Endothelial cell of umbilical vein (primary cell): ENCODE measurements at regions not wholly inside any gene's neighbourhood (a gene's known extent, or its start where the extent isn't known, plus 50 kb on each side); places are given as distances from the start of the nearest gene placed in this dataset.

ENCODE experiments used
- BruUV-seq: library from RNA; stranded (reverse); fragments of 400-500 nt; replicated peaks from 2 replicates; lab custom pipeline; 2021; lab: Mats Ljungman, UMichigan
- CTCF ChIA-PET: fragments of 300-600, 350-600 bp; sonication (Branson Sonifier 250); formaldehyde crosslinking; loops from one replicate; lab custom pipeline; 2021; ENCODE audit warnings: antibody characterized with exemption, inconsistent platforms; lab: Charles Lee
- POLR2A ChIA-PET: fragments of 300-600, 350-600 bp; sonication (Branson Sonifier 250); formaldehyde crosslinking; loops from one replicate; lab custom pipeline; 2021; ENCODE audit warnings: antibody characterized with exemption, inconsistent platforms; lab: Charles Lee
- DNase-seq: peaks from one replicate; pipeline ENCODE4 v3.0.0-alpha.2; 2011; ENCODE audit warnings: low read depth, low spot score
- FAIRE-seq: peaks from 2 replicates; lab custom pipeline; 2011; peaks lifted over from hg19 to GRCh38; lab: Jason Lieb, UNC
- H2AFZ ChIP-seq: 2 replicates; pipeline ENCODE4 v1.6.0; 2012; ENCODE audit warnings: low read depth, low read length, control low read depth, inconsistent platforms
- H3K27ac ChIP-seq: 2 replicates; pipeline ENCODE4 v1.5.1; 2011; ENCODE audit warnings: low read depth, mild to moderate bottlenecking, control low read depth, low read length, moderate library complexity; ENCODE audit not compliant: insufficient read depth
- H3K27me3 ChIP-seq, 2 experiments: 2 replicates each; pipeline versions ENCODE4 v1.6.0 to v1.6.1; 2011; ENCODE audit warnings: low read length in 2 of 2, mixed read lengths in 1 of 2; ENCODE audit not compliant: control insufficient read depth in 2 of 2, insufficient read depth in 2 of 2
- H3K36me3 ChIP-seq, 2 experiments: 2 replicates in 1 of 2; 3 replicates in 1 of 2; pipeline ENCODE4 v1.5.1; 2011; ENCODE audit warnings: low read length in 2 of 2, mild to moderate bottlenecking in 1 of 2, moderate library complexity in 1 of 2; ENCODE audit not compliant: control insufficient read depth in 2 of 2, insufficient read depth in 2 of 2; ENCODE audit errors: extremely low read depth in 1 of 2
- H3K4me1 ChIP-seq: 3 replicates; pipeline ENCODE4 v1.5.1; 2011; ENCODE audit warnings: mild to moderate bottlenecking, low read length; ENCODE audit not compliant: control insufficient read depth, insufficient read depth; ENCODE audit errors: extremely low read depth
- H3K4me2 ChIP-seq: 2 replicates; pipeline ENCODE4 v1.6.1; 2011; ENCODE audit warnings: low read length, control low read depth, mixed read lengths; ENCODE audit not compliant: insufficient read depth
- H3K4me3 ChIP-seq, 3 experiments: fragments of 200-600 bp in 1 of 3; sonication (generic), shearing (Covaris generic) in 1 of 3; replicated peaks in 1 of 3; 2 replicates each; pipeline ENCODE4 v1.5.1; 2011 to 2016; ENCODE audit warnings: control low read depth in 3 of 3, low read length in 3 of 3, mild to moderate bottlenecking in 2 of 3, inconsistent platforms in 1 of 3, low read depth in 1 of 3, moderate library complexity in 1 of 3; ENCODE audit not compliant: insufficient read depth in 1 of 3
- H3K79me2 ChIP-seq: 2 replicates; pipeline ENCODE4 v1.6.0; 2012; ENCODE audit warnings: low read length, inconsistent platforms; ENCODE audit not compliant: control insufficient read depth, insufficient read depth
- H3K9ac ChIP-seq: replicated peaks from 2 replicates; pipeline ENCODE3; 2011; ENCODE audit warnings: low read length, control low read depth; ENCODE audit not compliant: insufficient read depth; ENCODE audit errors: extremely low read depth
- H3K9me1 ChIP-seq: replicated peaks from 3 replicates; pipeline ENCODE4 v1.6.0; 2011; ENCODE audit warnings: mild to moderate bottlenecking, low read length; ENCODE audit not compliant: control insufficient read depth, insufficient read depth; ENCODE audit errors: extremely low read depth
- H3K9me3 ChIP-seq: replicated peaks from 2 replicates; pipeline ENCODE4 v1.5.1; 2012; ENCODE audit warnings: low read length, inconsistent platforms; ENCODE audit not compliant: control insufficient read depth, insufficient read depth
- H4K20me1 ChIP-seq: replicated peaks from 2 replicates; pipeline ENCODE3; 2011; ENCODE audit warnings: mild to moderate bottlenecking, low read length; ENCODE audit not compliant: control insufficient read depth, insufficient read depth; ENCODE audit errors: extremely low read depth
- CTCF ChIP-seq, 2 donors: IDR thresholded peaks; 1 replicate in 1 of 2; 2 replicates in 1 of 2; pipeline ENCODE4 v1.5.1; 2011; ENCODE audit warnings: low read length in 2 of 2, mild to moderate bottlenecking in 2 of 2, moderate library complexity in 2 of 2, control low read depth in 1 of 2, inconsistent platforms in 1 of 2, low read depth in 1 of 2; ENCODE audit not compliant: insufficient read depth in 1 of 2; ENCODE audit errors: extremely low read depth in 1 of 2
- EZH2 ChIP-seq: IDR thresholded peaks from 2 replicates; pipeline ENCODE4 v1.6.1; 2012; ENCODE audit warnings: borderline replicate concordance, low read depth, mild to moderate bottlenecking, moderate library complexity, low read length, inconsistent platforms; ENCODE audit not compliant: severe bottlenecking
- FOS ChIP-seq: IDR thresholded peaks from 2 replicates; pipeline ENCODE4 v1.6.1; 2011; ENCODE audit warnings: mild to moderate bottlenecking, low read length, moderate library complexity, borderline replicate concordance; ENCODE audit not compliant: insufficient read depth
- GATA2 ChIP-seq: IDR thresholded peaks from 2 replicates; pipeline ENCODE4 v1.7.0; 2011; ENCODE audit warnings: low read depth, mild to moderate bottlenecking, moderate library complexity, mixed read lengths, low read length; ENCODE audit not compliant: insufficient read length, insufficient read depth
- JUN ChIP-seq: IDR thresholded peaks from 2 replicates; pipeline ENCODE4 v1.6.1; 2011; ENCODE audit warnings: borderline replicate concordance, low read depth; ENCODE audit not compliant: insufficient read length, insufficient read depth
- MYC ChIP-seq: IDR thresholded peaks from one replicate; pipeline ENCODE4 v1.6.1; 2011; ENCODE audit warnings: mild to moderate bottlenecking, low read depth, low read length
- POLR2A ChIP-seq: IDR thresholded peaks from 2 replicates; pipeline ENCODE4 v1.6.1; 2012; ENCODE audit warnings: low read depth, mild to moderate bottlenecking, control low read depth, low read length
- POLR2AphosphoS5 ChIP-seq: IDR thresholded peaks from 2 replicates; pipeline ENCODE4 v1.6.1; 2012; ENCODE audit warnings: low read depth, mild to moderate bottlenecking, control low read depth, low read length, moderate library complexity; ENCODE audit not compliant: insufficient read depth
- dilution Hi-C: fragments of 300-500 bp; cut with MboI; formaldehyde crosslinking; loops from one replicate; pipeline ENCODE4 v1.15.0; 2019; ENCODE audit warnings: low sequenced_read_pairs; ENCODE audit not compliant: extremely low pct_ligation_motif_present
- intact Hi-C: fragments of 100-400 bp; cut with micrococcal nuclease; formaldehyde crosslinking; loops from one replicate; pipeline ENCODE4 v1.10.0; 2022
- TF ChIP-seq, protein P1 (sequence below): IDR thresholded peaks from 2 replicates; pipeline ENCODE4 v1.6.1; 2011; ENCODE audit not compliant: insufficient read depth, insufficient read length

- H3K36me3 ChIP-seq: no peaks in the 10 kb centered on the region
- dilution Hi-C loops: no loop called here
- H3K27ac ChIP-seq: no peak overlapping the region
- H4K20me1 ChIP-seq: no peaks in the 10 kb centered on the region
- ChIA-PET CTCF (no interaction called here), POLR2A (no interaction called here)
- H3K9ac ChIP-seq: no peak overlapping the region
- DNase-seq (no peak), FAIRE-seq (no peak)
- H2AFZ ChIP-seq: no peak overlapping the region
- H3K9me3 ChIP-seq: no peaks in the 10 kb centered on the region
- TF ChIP-seq GATA2: no peak
- TF ChIP-seq, protein P1, sequence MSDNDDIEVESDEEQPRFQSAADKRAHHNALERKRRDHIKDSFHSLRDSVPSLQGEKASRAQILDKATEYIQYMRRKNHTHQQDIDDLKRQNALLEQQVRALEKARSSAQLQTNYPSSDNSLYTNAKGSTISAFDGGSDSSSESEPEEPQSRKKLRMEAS: no peak
- TF ChIP-seq CTCF (IDR thresholded peaks at IDR 0.05; ENCODE audit: extremely low read depth in 1 of 2, insufficient read depth in 1 of 2, low read depth in 1 of 2, low read length in 2 of 2): no peak
- TF ChIP-seq POLR2A: no peak
- TF ChIP-seq JUN: no peak
- TF ChIP-seq POLR2AphosphoS5: no peak
- TF ChIP-seq MYC: no peak
- TF ChIP-seq FOS: no peak
- no peak for TF ChIP-seq EZH2
- no peaks in the 10 kb centered on the region for H3K79me2 ChIP-seq
- H3K4me3 ChIP-seq: no peak overlapping the region
- H3K4me2 ChIP-seq: no peak overlapping the region
- no peaks in the 10 kb centered on the region for H3K4me1 ChIP-seq
- BruUV-seq: no TSS peak
- H3K27me3 ChIP-seq: no peaks in the 10 kb centered on the region
- intact Hi-C loops: no loop called here
- H3K9me1 ChIP-seq: no peaks in the 10 kb centered on the region
Measured at GRCh38 chr11:134482865-134483264, 70.8 kb upstream of the B3GAT1 start.
